ENCODE measurements at regions not wholly inside any gene's neighbourhood (a gene's known extent, or its start where the extent isn't known, plus 50 kb on each side); places are given as distances from the start of the nearest gene placed in this dataset.

DNA sequence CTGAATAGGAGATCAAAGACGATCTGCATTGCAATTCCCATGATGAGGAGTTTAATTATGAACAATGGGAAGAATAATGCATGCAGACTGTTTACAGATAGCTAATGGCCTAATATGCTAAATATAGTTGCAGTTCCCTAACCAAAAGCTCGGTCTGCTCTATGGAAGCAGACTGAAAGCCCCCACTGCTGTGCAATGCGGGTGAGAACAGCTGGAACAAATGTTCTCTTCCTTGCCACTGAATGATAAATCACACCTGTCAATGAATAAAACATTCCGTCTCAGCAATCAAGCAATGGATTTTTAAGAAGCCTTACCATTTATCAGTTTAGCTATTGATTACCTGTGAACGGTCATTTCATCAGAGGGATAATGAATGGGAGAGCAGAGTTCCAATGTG, 704.5 kb upstream of the RAB6C start:
- TF ChIP-seq, protein P1, sequence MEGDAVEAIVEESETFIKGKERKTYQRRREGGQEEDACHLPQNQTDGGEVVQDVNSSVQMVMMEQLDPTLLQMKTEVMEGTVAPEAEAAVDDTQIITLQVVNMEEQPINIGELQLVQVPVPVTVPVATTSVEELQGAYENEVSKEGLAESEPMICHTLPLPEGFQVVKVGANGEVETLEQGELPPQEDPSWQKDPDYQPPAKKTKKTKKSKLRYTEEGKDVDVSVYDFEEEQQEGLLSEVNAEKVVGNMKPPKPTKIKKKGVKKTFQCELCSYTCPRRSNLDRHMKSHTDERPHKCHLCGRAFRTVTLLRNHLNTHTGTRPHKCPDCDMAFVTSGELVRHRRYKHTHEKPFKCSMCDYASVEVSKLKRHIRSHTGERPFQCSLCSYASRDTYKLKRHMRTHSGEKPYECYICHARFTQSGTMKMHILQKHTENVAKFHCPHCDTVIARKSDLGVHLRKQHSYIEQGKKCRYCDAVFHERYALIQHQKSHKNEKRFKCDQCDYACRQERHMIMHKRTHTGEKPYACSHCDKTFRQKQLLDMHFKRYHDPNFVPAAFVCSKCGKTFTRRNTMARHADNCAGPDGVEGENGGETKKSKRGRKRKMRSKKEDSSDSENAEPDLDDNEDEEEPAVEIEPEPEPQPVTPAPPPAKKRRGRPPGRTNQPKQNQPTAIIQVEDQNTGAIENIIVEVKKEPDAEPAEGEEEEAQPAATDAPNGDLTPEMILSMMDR (IDR thresholded peaks at IDR 0.05), result no peak
- no peak for TF ChIP-seq POLR2A (IDR thresholded peaks at IDR 0.05)

All from testis (tissue), 2 donors.